ENCODE measurements at regions not wholly inside any gene's neighbourhood (a gene's known extent, or its start where the extent isn't known, plus 50 kb on each side); places are given as distances from the start of the nearest gene placed in this dataset.

- WGBS, 2 donors = 93 to 96% methylated on average over 2 of the region's 2 CpGs
- TF ChIP-seq POLR2A (IDR thresholded peaks at IDR 0.05) = no peak
- no peak for TF ChIP-seq CTCF (IDR thresholded peaks at IDR 0.05)
- no peak for TF ChIP-seq EP300 (IDR thresholded peaks at IDR 0.05)
- no peak for TF ChIP-seq POLR2AphosphoS5 (IDR thresholded peaks at IDR 0.05)
- no peak for DNase-seq
- H3K9me3 ChIP-seq = peaks cover 0 to 12% (median 0%) of the 10 kb centered on the region in 4 donors
- H3K27ac ChIP-seq = no peak overlapping the region
- H3K4me3 ChIP-seq = no peak overlapping the region
- intact Hi-C loops (cut with DNase I) = no loop called here
- no peaks in the 10 kb centered on the region for H3K4me1 ChIP-seq
- H3K27me3 ChIP-seq = no peaks in the 10 kb centered on the region
- H3K36me3 ChIP-seq = no peaks in the 10 kb centered on the region
Measured at GRCh38 chr14:61959348-61959747, 197.1 kb downstream of the SNAPC1 start.

- no peaks in the 10 kb centered on the region for H3K27me3 ChIP-seq
- H3K4me1 ChIP-seq = no peaks in the 10 kb centered on the region
- H3K27ac ChIP-seq = no peak overlapping the region
- 66 to 80% methylated on average over 2 of the region's 2 CpGs for WGBS, 2 donors
- no peak overlapping the region for H3K4me3 ChIP-seq
- intact Hi-C loops (cut with DNase I) = no loop called here
- H3K36me3 ChIP-seq = no peaks in the 10 kb centered on the region
- TF ChIP-seq CTCF (IDR thresholded peaks at IDR 0.05) = no peak
- no peak for TF ChIP-seq POLR2AphosphoS5 (IDR thresholded peaks at IDR 0.05)
- TF ChIP-seq POLR2A (IDR thresholded peaks at IDR 0.05) = no peak
- TF ChIP-seq EP300 (IDR thresholded peaks at IDR 0.05) = no peak
- H3K9me3 ChIP-seq = peaks cover 0 to 10% (median 0%) of the 10 kb centered on the region in 4 donors
- DNase-seq = no peak
Measured at GRCh38 chr14:61961369-61961768, 199.1 kb downstream of the SNAPC1 start.

GRCh38 chr14:61963926-61964325 lies 201.7 kb downstream of the SNAPC1 start:
- no peak overlapping the region for H3K4me3 ChIP-seq
- peaks cover 0 to 2% (median 0%) of the 10 kb centered on the region in 4 donors for H3K9me3 ChIP-seq
- no peaks in the 10 kb centered on the region for H3K4me1 ChIP-seq
- intact Hi-C loops (cut with DNase I) = no loop called here
- H3K36me3 ChIP-seq = no peaks in the 10 kb centered on the region
- H3K27ac ChIP-seq = no peak overlapping the region
- WGBS, 2 donors = 83 to 93% methylated on average over 2 of the region's 2 CpGs
- TF ChIP-seq POLR2AphosphoS5 (IDR thresholded peaks at IDR 0.05) (no peak), POLR2A (IDR thresholded peaks at IDR 0.05) (no peak)
- H3K27me3 ChIP-seq = no peaks in the 10 kb centered on the region
- no peak for DNase-seq

GRCh38 chr14:61965030-61965745 lies 203.0 kb downstream of the SNAPC1 start:
- Histone ChIP-seq H3K36me3 (no peaks in the 10 kb centered on the region), H3K27ac (no peak overlapping the region), H3K9me3 (peaks cover 0 to 2% (median 0%) of the 10 kb centered on the region in 4 donors), H3K4me1 (no peaks in the 10 kb centered on the region), H3K27me3 (no peaks in the 10 kb centered on the region), H3K4me3 (no peak overlapping the region)
- 85 to 87% methylated on average over 2 of the region's 2 CpGs for WGBS, 2 donors
- intact Hi-C loops (cut with DNase I) = no loop called here
- no peak for DNase-seq
- TF ChIP-seq EP300 (IDR thresholded peaks at IDR 0.05) (no peak), CTCF (IDR thresholded peaks at IDR 0.05) (no peak), POLR2A (IDR thresholded peaks at IDR 0.05) (no peak), POLR2AphosphoS5 (IDR thresholded peaks at IDR 0.05) (no peak)

- no peaks in the 10 kb centered on the region for H3K9me3 ChIP-seq
- H3K4me3 ChIP-seq = no peak overlapping the region
- H3K4me1 ChIP-seq = no peaks in the 10 kb centered on the region
- 95 to 99% methylated on average over 2 of the region's 2 CpGs for WGBS, 2 donors
- TF ChIP-seq EP300 (IDR thresholded peaks at IDR 0.05) = no peak
- no peak for TF ChIP-seq POLR2A (IDR thresholded peaks at IDR 0.05)
- no peak for TF ChIP-seq POLR2AphosphoS5 (IDR thresholded peaks at IDR 0.05)
- no peak for TF ChIP-seq CTCF (IDR thresholded peaks at IDR 0.05)
- no peak overlapping the region for H3K27ac ChIP-seq
- intact Hi-C loops (cut with DNase I) = no loop called here
- no peak for DNase-seq
- no peaks in the 10 kb centered on the region for H3K36me3 ChIP-seq
- no peaks in the 10 kb centered on the region for H3K27me3 ChIP-seq
Measured at GRCh38 chr14:61968207-61968606, 206.0 kb downstream of the SNAPC1 start.
